Prostate gland (tissue), 2 donors: ENCODE measurements at regions not wholly inside any gene's neighbourhood (a gene's known extent, or its start where the extent isn't known, plus 50 kb on each side); places are given as distances from the start of the nearest gene placed in this dataset.

ENCODE experiments used
- DNase-seq: peaks from one replicate; pipeline ENCODE4 v3.0.0-alpha.2; 2019; ENCODE audit warnings: low spot score
- H3K27ac ChIP-seq, 2 donors: fragments of 200-600 bp; sonication (generic); 2 replicates each; pipeline ENCODE4 v1.5.1; 2017 to 2019
- H3K27me3 ChIP-seq: fragments of 200-600 bp; sonication (generic); replicated peaks from 2 replicates; pipeline ENCODE4 v1.5.1; 2019; ENCODE audit not compliant: insufficient read depth
- H3K36me3 ChIP-seq, 2 donors: fragments of 200-600 bp; sonication (generic); 1 replicate in 1 of 2; 2 replicates in 1 of 2; pipeline versions ENCODE4 v1.5.1 to v1.8.1; 2017 to 2019
- H3K4me1 ChIP-seq: fragments of 200-600 bp; sonication (generic); replicated peaks from 2 replicates; pipeline ENCODE4 v1.5.1; 2019
- H3K4me3 ChIP-seq, 2 donors: fragments of 200-600 bp; sonication (generic); 2 replicates each; pipeline ENCODE4 v1.5.1; 2017 to 2019
- H3K9me3 ChIP-seq: fragments of 200-600 bp; sonication (generic); 2 replicates; pipeline ENCODE4 v1.5.1; 2017
- POLR2A ChIP-seq: fragments of 450-650 bp; IDR thresholded peaks from one replicate; pipeline ENCODE4 v1.6.1; 2016; ENCODE audit warnings: antibody characterized with exemption, mild to moderate bottlenecking
- POLR2AphosphoS5 ChIP-seq: sonication (generic); formaldehyde crosslinking; IDR thresholded peaks from one replicate; pipeline ENCODE4 v1.6.1; 2017; ENCODE audit warnings: antibody characterized with exemption
- WGBS: methylation state at CpG from one replicate; pipeline ENCODE4 v1.1.5; 2018; 5-methylcytosine and 5-hydroxymethylcytosine counted together
- intact Hi-C: fragments of 100-400 bp; cut with DNase I; formaldehyde crosslinking; loops from one replicate; pipeline ENCODE4 v1.14.2; 2022
- TF ChIP-seq, protein P1 (sequence below), 4 experiments: fragments of 200-600 bp in 2 of 4; fragments of 450-650 bp in 2 of 4; sonication (generic) in 2 of 4; IDR thresholded peaks; 1 replicate in 3 of 4; 2 replicates in 1 of 4; pipeline ENCODE4 v1.5.1; 2016 to 2019; ENCODE audit warnings: antibody characterized with exemption in 4 of 4, mild to moderate bottlenecking in 2 of 4, moderate library complexity in 2 of 4

DNA sequence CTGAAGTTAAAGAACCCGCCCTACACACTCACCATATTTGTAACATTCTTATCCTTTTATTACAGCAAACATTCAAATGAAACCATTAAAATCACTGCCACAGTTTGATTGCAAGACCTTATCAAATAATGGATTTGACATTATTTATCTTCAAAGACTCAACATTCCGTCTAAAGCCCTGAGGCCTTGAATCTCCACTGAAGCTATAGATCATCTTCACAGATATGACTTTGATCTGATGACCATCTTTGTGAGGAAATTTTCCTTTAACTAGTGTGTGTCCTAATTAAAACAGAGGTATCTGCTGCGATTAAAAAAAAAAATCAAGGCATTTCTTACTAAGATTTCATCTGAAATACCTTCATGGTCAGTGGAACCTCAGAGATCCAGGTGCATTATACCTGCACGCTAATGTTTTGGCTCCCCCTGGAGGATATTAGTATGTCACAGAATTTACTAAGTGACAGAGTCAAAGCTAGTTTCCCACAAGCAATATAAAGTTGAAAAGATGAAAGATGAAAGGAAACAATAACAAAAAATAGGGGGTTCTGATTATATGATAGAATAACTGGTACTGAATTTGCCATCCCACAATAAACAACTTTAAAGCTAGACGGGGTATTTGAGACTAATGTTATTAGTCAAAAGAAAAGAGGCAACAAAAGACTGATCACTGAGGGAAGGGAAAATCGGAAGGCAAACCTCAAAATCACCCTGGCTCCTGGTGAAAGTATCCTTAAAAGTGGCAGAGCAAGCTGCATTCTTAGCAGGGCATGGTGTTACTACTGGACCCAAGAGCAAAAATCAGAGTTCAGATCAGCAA, 923.4 kb downstream of the NCAM2 start:
- no peaks in the 10 kb centered on the region for H3K27me3 ChIP-seq
- H3K36me3 ChIP-seq: no peaks in the 10 kb centered on the region
- DNase-seq: no peak
- TF ChIP-seq, protein P1, sequence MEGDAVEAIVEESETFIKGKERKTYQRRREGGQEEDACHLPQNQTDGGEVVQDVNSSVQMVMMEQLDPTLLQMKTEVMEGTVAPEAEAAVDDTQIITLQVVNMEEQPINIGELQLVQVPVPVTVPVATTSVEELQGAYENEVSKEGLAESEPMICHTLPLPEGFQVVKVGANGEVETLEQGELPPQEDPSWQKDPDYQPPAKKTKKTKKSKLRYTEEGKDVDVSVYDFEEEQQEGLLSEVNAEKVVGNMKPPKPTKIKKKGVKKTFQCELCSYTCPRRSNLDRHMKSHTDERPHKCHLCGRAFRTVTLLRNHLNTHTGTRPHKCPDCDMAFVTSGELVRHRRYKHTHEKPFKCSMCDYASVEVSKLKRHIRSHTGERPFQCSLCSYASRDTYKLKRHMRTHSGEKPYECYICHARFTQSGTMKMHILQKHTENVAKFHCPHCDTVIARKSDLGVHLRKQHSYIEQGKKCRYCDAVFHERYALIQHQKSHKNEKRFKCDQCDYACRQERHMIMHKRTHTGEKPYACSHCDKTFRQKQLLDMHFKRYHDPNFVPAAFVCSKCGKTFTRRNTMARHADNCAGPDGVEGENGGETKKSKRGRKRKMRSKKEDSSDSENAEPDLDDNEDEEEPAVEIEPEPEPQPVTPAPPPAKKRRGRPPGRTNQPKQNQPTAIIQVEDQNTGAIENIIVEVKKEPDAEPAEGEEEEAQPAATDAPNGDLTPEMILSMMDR (IDR thresholded peaks at IDR 0.05): peak in 3 of 4 experiments; percentile 41 to 59 (median 53)
- TF ChIP-seq POLR2AphosphoS5: no peak
- TF ChIP-seq POLR2A: no peak
- no peak overlapping the region for H3K27ac ChIP-seq
- H3K9me3 ChIP-seq: no peaks in the 10 kb centered on the region
- no peak overlapping the region for H3K4me3 ChIP-seq
- H3K4me1 ChIP-seq: no peaks in the 10 kb centered on the region
- intact Hi-C loops: no loop called here
- 39% methylated on average over 6 of the region's 6 CpGs for WGBS

DNA sequence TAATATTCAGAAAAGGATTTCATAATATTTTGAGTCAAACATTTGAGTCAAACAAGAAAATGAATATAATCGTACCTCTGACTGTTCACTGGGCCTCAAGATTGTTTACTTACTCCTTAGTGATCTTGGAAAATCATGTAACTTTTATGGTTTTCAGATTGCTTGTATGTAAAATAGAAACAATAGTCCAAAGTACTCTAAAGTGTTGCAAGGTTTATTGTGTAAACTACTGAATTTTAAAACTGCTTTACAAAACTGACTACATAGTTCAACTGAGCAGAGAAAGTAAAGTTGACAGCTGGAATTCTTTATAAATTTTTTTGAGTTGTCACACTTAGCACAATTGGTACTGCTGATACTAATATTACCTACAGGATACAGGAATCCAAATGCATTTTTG, 931.0 kb downstream of the NCAM2 start:
- Histone ChIP-seq H3K36me3 (no peaks in the 10 kb centered on the region), H3K4me1 (no peaks in the 10 kb centered on the region), H3K27me3 (no peaks in the 10 kb centered on the region), H3K9me3 (no peaks in the 10 kb centered on the region), H3K4me3 (no peak overlapping the region), H3K27ac (no peak overlapping the region)
- no peak for DNase-seq
- TF ChIP-seq POLR2A (no peak), POLR2AphosphoS5 (no peak)
- TF ChIP-seq, protein P1 (IDR thresholded peaks at IDR 0.05): no peak
- WGBS: 33% methylated on average over 1 of the region's 1 CpG
- intact Hi-C loops: no loop called here

DNA sequence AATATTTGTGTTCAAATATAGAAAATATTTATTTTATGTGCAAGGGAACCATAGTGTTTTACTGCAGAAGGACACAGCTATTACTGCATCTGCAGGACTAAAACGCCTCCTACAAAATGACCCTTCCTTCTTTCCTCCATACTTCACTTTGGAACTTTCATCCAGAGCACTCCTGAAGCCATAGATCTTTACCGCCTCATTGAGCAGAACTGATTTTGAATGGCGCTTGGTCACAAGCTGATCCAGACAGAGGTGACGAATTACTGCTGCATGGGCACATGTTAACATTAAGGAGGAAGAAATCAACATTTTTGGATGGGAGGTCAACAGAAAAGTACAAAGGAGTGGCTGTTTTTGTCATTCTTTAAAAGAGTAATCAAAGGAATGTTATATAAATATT, 931.6 kb downstream of the NCAM2 start:
- intact Hi-C loops: no loop called here
- no peaks in the 10 kb centered on the region for H3K9me3 ChIP-seq
- no peak overlapping the region for H3K4me3 ChIP-seq
- 71% methylated on average over 4 of the region's 4 CpGs for WGBS
- no peaks in the 10 kb centered on the region for H3K27me3 ChIP-seq
- H3K4me1 ChIP-seq: no peaks in the 10 kb centered on the region
- DNase-seq: no peak
- no peak overlapping the region for H3K27ac ChIP-seq
- TF ChIP-seq, protein P1 (IDR thresholded peaks at IDR 0.05): no peak
- TF ChIP-seq POLR2AphosphoS5 (no peak), POLR2A (no peak)
- H3K36me3 ChIP-seq: no peaks in the 10 kb centered on the region

DNA sequence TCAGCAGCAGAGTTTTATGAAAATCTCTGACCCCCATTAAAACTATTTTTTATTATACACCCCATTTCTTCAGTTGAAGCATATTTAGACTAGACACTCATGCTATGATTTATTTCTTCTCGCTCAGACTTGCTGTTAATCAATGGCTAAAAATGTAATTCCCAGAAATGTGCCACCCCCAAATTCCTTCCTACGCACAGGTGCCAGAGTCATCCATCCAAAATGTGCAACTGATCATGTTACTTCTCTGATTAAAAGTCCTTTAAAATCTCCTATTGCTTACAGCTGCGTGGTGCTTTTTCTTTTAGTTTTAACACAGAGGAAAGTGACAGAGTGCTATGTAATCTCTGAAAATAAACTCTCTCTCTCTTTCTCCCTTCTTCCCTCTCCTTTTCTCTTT, 954.4 kb downstream of the NCAM2 start:
- no peak for DNase-seq
- Histone ChIP-seq H3K4me3 (no peak overlapping the region), H3K27ac (no peak overlapping the region), H3K9me3 (no peaks in the 10 kb centered on the region), H3K4me1 (no peaks in the 10 kb centered on the region), H3K36me3 (no peaks in the 10 kb centered on the region), H3K27me3 (no peaks in the 10 kb centered on the region)
- TF ChIP-seq, protein P1 (IDR thresholded peaks at IDR 0.05): no peak
- no peak for TF ChIP-seq POLR2A
- no peak for TF ChIP-seq POLR2AphosphoS5
- 56% methylated on average over 3 of the region's 3 CpGs for WGBS
- intact Hi-C loops: no loop called here

DNA sequence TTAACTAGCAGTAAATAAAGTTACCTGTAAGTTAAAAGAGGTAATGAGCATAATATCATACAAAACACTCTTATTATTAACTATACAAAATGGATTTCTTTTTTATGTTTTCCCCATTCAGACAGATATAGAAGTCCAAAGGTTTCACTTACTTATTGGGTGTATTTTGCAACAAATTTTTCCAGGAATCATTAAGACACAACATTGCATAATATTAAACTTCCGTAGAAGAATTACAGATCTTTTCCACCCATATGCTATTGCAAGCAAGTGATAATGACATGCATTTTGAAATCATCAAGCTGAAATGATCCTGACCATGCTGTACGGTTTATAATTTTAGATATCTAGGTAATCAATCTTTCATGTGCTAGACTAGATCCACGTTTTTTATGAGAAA, 957.0 kb downstream of the NCAM2 start:
- TF ChIP-seq POLR2A: no peak
- TF ChIP-seq, protein P1 (IDR thresholded peaks at IDR 0.05): no peak
- TF ChIP-seq POLR2AphosphoS5: no peak
- no peak overlapping the region for H3K27ac ChIP-seq
- no peak overlapping the region for H3K4me3 ChIP-seq
- no peak for DNase-seq
- no peaks in the 10 kb centered on the region for H3K36me3 ChIP-seq
- H3K27me3 ChIP-seq: no peaks in the 10 kb centered on the region
- H3K4me1 ChIP-seq: no peaks in the 10 kb centered on the region
- intact Hi-C loops: no loop called here
- H3K9me3 ChIP-seq: no peaks in the 10 kb centered on the region
- 67% methylated on average over 3 of the region's 3 CpGs for WGBS
